GM12892 (cell line): ENCODE measurements at regions not wholly inside any gene's neighbourhood (a gene's known extent, or its start where the extent isn't known, plus 50 kb on each side); places are given as distances from the start of the nearest gene placed in this dataset.
"Not testable (repeated sequence)": the region's sequence is repeated elsewhere in the genome, so short reads cannot be mapped to it uniquely, and the experiment has no call there.

ENCODE experiments used
- POLR2A ChIP-seq: IDR thresholded peaks from 2 replicates; pipeline ENCODE4 v1.6.1; 2011; ENCODE audit warnings: low read depth, low read length, control low read depth
- POLR2AphosphoS5 ChIP-seq: IDR thresholded peaks from 2 replicates; pipeline ENCODE4 v1.6.1; 2011; ENCODE audit warnings: low read depth, low read length, control low read depth
- TAF1 ChIP-seq: IDR thresholded peaks from 2 replicates; pipeline ENCODE4 v1.6.1; 2011; ENCODE audit warnings: low read depth, mild to moderate bottlenecking, control low read depth, low read length, borderline replicate concordance

- not testable (repeated sequence) for TF ChIP-seq POLR2AphosphoS5, POLR2A, TAF1
These were observed 214.5 kb downstream of the SIPA1L2 start for GRCh38 chr1:232415481-232415880.
